Hepatocyte (in vitro differentiated cells): ENCODE measurements at regions not wholly inside any gene's neighbourhood (a gene's known extent, or its start where the extent isn't known, plus 50 kb on each side); places are given as distances from the start of the nearest gene placed in this dataset.

Experiments used
- DNase-seq: peaks from one replicate; pipeline ENCODE4 v3.0.0-alpha.2; 2016; ENCODE audit warnings: low spot score
- H2AFZ ChIP-seq: fragments of 200-600 bp; sonication (generic); 2 replicates; pipeline ENCODE4 v1.6.0; 2016; ENCODE audit warnings: antibody characterized with exemption, mild to moderate bottlenecking
- H3K27ac ChIP-seq: fragments of 200-600 bp; sonication (generic); 2 replicates; pipeline ENCODE4 v1.5.1; 2016; ENCODE audit warnings: mild to moderate bottlenecking
- H3K27me3 ChIP-seq: fragments of 200-600 bp; sonication (generic); 2 replicates; pipeline ENCODE4 v1.6.1; 2016
- H3K36me3 ChIP-seq: fragments of 200-600 bp; sonication (generic); replicated peaks from 2 replicates; pipeline ENCODE4 v1.5.1; 2016; ENCODE audit warnings: low read depth; ENCODE audit not compliant: insufficient read depth
- H3K4me1 ChIP-seq: fragments of 200-600 bp; sonication (generic); 2 replicates; pipeline ENCODE4 v1.5.1; 2016; ENCODE audit warnings: mild to moderate bottlenecking, moderate library complexity; ENCODE audit not compliant: insufficient read depth
- H3K4me2 ChIP-seq: fragments of 200-600 bp; sonication (generic); 2 replicates; pipeline ENCODE4 v1.6.0; 2016
- H3K4me3 ChIP-seq: fragments of 200-600 bp; sonication (generic); 2 replicates; pipeline ENCODE4 v1.5.1; 2016; ENCODE audit warnings: mild to moderate bottlenecking
- H3K79me2 ChIP-seq: fragments of 200-600 bp; sonication (generic); 2 replicates; pipeline ENCODE4 v1.6.0; 2017; ENCODE audit warnings: mild to moderate bottlenecking
- H3K9me2 ChIP-seq: fragments of 200-600 bp; sonication (generic); replicated peaks from 2 replicates; pipeline ENCODE4 v1.6.0; 2017; ENCODE audit warnings: mild to moderate bottlenecking; ENCODE audit not compliant: insufficient read depth
- H3K9me3 ChIP-seq: fragments of 200-600 bp; sonication (generic); 2 replicates; pipeline ENCODE4 v1.5.1; 2016; ENCODE audit warnings: low read depth, mild to moderate bottlenecking
- H4K20me1 ChIP-seq: fragments of 200-600 bp; sonication (generic); 2 replicates; pipeline ENCODE4 v1.6.0; 2016; ENCODE audit warnings: mild to moderate bottlenecking; ENCODE audit not compliant: insufficient read depth, poor library complexity, severe bottlenecking
- EZH2 ChIP-seq: fragments of 200-600 bp; sonication (generic); IDR thresholded peaks from 2 replicates; pipeline ENCODE4 v1.6.1; 2016; ENCODE audit warnings: antibody characterized with exemption, mild to moderate bottlenecking, borderline replicate concordance
- EZH2phosphoT487 ChIP-seq: fragments of 200-600 bp; sonication (generic); IDR thresholded peaks from one replicate; pipeline ENCODE4 v1.6.1; 2018; ENCODE audit warnings: antibody characterized with exemption, mild to moderate bottlenecking, low read depth, moderate library complexity; ENCODE audit not compliant: unreplicated experiment, severe bottlenecking
- WGBS: methylation state at CpG from one replicate; pipeline ENCODE4 v1.1.6; 2016; ENCODE audit warnings: low lambda C conversion rate; ENCODE audit errors: missing lambda C conversion rate; 5-methylcytosine and 5-hydroxymethylcytosine counted together
- TF ChIP-seq, protein P1 (sequence below): fragments of 200-600 bp; sonication (generic); IDR thresholded peaks from 2 replicates; pipeline ENCODE4 v1.5.1; 2016; ENCODE audit warnings: antibody characterized with exemption, mild to moderate bottlenecking; ENCODE audit not compliant: poor library complexity

DNA sequence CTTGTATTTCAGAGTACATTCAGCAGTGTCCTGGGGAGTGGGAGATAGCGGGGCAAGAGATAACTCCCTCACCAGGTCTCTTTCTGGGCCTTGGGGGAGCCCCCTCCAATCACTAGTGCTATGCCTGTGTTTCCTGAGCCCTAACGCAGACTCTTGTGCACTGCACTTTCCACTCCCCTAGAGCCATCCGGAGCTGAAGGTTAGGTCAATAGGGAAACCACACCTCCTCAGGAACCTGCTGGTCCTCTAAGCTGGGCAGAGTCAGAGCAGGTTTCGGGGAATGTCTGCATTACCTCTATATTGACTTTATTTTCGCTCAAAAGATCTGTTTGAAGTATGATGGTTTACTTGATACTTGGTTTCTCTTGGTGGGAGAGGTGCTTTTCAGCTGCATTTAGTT, 617.0 kb upstream of the ROBO1 start:
- Histone ChIP-seq H3K27me3 (no peaks in the 10 kb centered on the region), H3K27ac (no peak overlapping the region), H3K36me3 (no peaks in the 10 kb centered on the region), H3K9me2 (no peaks in the 10 kb centered on the region), H3K79me2 (no peaks in the 10 kb centered on the region), H3K4me2 (no peak overlapping the region), H3K9me3 (no peaks in the 10 kb centered on the region), H2AFZ (no peak overlapping the region), H3K4me1 (no peaks in the 10 kb centered on the region), H3K4me3 (no peak overlapping the region), H4K20me1 (no peaks in the 10 kb centered on the region)
- WGBS, result 53% methylated on average over 5 of the region's 5 CpGs
- no peak for TF ChIP-seq EZH2
- TF ChIP-seq, protein P1, sequence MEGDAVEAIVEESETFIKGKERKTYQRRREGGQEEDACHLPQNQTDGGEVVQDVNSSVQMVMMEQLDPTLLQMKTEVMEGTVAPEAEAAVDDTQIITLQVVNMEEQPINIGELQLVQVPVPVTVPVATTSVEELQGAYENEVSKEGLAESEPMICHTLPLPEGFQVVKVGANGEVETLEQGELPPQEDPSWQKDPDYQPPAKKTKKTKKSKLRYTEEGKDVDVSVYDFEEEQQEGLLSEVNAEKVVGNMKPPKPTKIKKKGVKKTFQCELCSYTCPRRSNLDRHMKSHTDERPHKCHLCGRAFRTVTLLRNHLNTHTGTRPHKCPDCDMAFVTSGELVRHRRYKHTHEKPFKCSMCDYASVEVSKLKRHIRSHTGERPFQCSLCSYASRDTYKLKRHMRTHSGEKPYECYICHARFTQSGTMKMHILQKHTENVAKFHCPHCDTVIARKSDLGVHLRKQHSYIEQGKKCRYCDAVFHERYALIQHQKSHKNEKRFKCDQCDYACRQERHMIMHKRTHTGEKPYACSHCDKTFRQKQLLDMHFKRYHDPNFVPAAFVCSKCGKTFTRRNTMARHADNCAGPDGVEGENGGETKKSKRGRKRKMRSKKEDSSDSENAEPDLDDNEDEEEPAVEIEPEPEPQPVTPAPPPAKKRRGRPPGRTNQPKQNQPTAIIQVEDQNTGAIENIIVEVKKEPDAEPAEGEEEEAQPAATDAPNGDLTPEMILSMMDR, result no peak
- TF ChIP-seq EZH2phosphoT487, result no peak
- peak; percentile 5 for DNase-seq

DNA sequence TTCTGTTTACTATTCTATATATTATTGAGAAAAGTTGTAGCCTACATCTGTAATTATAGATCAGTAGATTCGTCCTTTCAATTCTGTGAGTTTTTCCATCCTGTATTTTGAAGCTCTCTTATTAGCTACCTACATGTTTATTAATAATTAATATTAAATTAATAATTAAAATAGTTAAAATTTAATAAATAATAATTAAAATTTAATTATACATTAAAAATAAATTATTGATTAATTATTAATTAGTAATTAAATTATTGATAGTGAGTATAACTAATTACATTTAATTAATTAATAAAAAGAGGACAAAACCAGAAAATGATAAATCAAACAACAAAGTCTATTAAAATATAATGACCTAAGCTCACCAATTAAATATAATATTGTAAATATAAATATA, 606.6 kb upstream of the ROBO1 start:
- DNase-seq, result no peak
- Histone ChIP-seq H4K20me1 (no peaks in the 10 kb centered on the region), H3K9me2 (peaks cover 4% of the 10 kb centered on the region), H2AFZ (no peak overlapping the region), H3K36me3 (no peaks in the 10 kb centered on the region), H3K27ac (no peak overlapping the region), H3K4me3 (no peak overlapping the region), H3K4me1 (no peaks in the 10 kb centered on the region), H3K9me3 (no peaks in the 10 kb centered on the region), H3K27me3 (no peaks in the 10 kb centered on the region), H3K4me2 (no peak overlapping the region), H3K79me2 (no peaks in the 10 kb centered on the region)
- TF ChIP-seq EZH2 (no peak), EZH2phosphoT487 (no peak)
- TF ChIP-seq, protein P1, result no peak
- WGBS, result 81% methylated on average over 1 of the region's 1 CpG

GRCh38 chr3:80368616-80369015, 600.8 kb upstream of the ROBO1 start:
- no peaks in the 10 kb centered on the region for H3K79me2 ChIP-seq
- WGBS, result 85% methylated on average over 4 of the region's 4 CpGs
- no peaks in the 10 kb centered on the region for H3K9me3 ChIP-seq

More at GRCh38 chr3:80368616-80369015, 600.8 kb upstream of the ROBO1 start:
- Histone ChIP-seq H4K20me1 (no peaks in the 10 kb centered on the region), H3K27me3 (no peaks in the 10 kb centered on the region), H3K4me3 (no peak overlapping the region), H3K36me3 (no peaks in the 10 kb centered on the region), H2AFZ (no peak overlapping the region), H3K27ac (no peak overlapping the region), H3K4me1 (no peaks in the 10 kb centered on the region), H3K4me2 (no peak overlapping the region), H3K9me2 (peaks cover 4% of the 10 kb centered on the region)
- no peak for TF ChIP-seq EZH2
- TF ChIP-seq, protein P1, result no peak
- no peak for TF ChIP-seq EZH2phosphoT487
- no peak for DNase-seq
